ENCODE measurements at regions not wholly inside any gene's neighbourhood (a gene's known extent, or its start where the extent isn't known, plus 50 kb on each side); places are given as distances from the start of the nearest gene placed in this dataset.
"Not testable (repeated sequence)": the region's sequence is repeated elsewhere in the genome, so short reads cannot be mapped to it uniquely, and the experiment has no call there.

DNA sequence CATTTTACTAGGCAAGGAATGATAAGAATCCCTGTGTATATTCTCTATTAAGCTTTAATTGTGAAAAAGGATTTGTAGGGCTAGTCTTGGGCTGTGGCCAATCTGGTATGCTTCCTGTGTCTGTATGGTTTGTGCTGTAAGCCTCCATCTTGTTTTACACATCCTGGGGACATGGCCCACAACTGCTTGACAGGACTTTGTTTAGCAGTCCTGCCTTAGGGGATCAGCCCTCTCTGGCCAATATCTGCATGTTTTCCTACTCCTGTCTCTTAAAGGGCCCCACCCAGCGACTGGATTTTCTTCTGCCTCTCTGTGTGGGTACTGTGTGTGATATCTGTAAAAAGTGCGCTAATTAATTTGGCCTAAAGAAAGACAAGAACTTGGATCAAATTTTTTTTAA lies 813.2 kb downstream of the PLA2G4A start:
- DNase-seq: no peak

DNA sequence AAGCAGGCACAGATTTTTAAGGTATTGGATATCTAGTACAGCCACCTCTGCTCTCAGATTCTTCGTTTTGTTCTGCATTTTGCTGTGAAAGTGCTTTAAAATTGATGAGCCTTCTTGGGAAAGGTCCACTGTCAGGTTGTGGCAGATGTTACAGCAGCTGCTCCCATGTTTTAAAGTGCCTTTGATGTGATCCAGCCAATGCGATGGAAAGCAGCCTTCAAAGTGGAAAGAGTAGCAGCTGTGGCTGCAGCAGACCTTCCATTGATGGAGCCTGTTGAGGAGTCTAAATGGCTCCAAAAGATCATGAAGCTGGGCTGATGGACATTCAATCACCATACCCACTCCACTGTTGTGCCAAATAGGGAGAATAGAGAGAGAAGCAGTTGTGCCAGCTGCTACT lies 816.9 kb downstream of the PLA2G4A start:
- DNase-seq: no peak

DNA sequence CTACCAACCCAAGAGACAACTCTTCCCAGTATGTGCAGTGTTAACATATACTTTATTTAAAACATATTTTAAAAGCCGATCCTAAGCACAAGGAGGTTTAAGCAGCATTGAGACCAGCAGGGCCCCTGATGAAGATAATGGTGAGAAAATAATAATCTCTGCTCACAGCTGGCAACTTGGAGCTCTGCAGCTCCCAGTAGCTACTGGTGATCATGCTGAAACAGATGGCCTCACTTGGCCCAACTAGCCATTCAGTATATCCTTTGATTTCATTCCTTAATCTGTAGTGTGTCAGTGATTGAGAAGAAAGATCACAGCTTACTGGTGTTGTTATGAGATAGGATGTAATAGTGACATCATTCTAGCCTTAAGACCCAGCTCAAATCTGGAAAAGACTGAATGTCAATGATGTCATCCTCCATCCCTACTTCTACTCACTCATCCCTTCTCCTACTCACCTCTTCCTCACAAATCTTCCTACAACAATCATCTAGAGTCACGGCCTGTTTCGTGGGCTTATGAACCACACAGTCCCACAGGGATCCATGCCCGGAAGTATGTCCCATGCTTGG lies 817.9 kb downstream of the PLA2G4A start:
- DNase-seq: no peak

DNA sequence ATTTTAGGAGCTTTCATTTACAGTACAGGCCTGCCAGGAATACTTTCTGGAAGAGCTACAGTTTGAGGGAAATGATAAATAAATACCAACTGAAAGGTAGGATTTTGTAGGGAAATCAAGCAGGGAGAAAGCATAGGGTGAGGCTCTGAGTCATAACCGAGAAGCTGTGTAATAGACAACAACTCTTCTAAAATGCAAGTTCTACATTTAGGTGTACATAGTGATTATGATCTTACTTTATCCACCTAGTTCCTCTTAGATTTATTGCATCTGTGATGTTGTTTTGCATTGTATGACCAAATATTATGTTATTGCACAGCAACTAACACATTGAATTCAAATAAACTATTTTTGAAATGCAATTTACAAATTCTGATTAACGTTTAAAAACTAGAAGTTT lies 819.3 kb downstream of the PLA2G4A start:
- DNase-seq: no peak

GRCh38 chr1:187654635-187655034 lies 825.9 kb downstream of the PLA2G4A start:
- DNase-seq: no peak

GRCh38 chr1:187655104-187655503 lies 826.4 kb downstream of the PLA2G4A start:
- DNase-seq: no peak

DNA sequence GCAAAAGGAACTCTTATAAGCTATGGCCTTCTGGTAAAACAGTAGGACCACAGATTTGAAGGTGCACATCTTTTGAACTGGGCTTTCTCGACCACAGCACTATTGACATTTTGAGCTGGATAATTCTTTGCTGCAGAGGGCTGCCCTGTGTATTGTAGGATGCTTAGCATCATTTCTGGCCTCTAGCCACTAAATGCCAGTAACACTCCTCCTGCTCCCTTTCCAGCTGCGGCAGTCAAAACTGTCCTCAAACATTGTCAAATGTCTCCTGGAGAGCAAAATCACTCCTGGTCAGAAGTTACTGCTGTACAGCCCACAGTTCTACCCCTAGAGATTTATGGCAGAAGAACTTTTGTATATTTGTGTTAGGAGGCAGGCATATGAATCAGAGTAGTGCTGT lies 836.7 kb downstream of the PLA2G4A start:
- DNase-seq: no peak

DNA sequence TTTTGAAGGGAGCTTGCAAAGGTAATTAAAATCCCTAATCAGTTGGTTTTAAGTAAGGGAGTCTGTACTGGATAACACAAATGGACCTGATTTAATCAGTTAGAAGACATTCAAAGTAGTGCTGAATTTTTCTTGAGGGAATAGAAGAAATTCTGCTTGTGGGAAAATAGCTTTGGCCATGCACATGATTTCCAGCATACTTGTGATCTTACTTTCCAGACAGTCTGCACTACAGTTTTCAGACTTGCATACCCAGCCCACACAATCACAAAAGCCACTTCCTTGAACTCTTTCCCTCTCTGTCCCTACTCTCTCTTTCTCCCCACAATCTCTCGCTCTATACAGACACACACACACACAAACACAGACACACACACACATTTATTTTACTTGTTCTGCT lies 852.1 kb downstream of the PLA2G4A start:
- no peak for DNase-seq

DNA sequence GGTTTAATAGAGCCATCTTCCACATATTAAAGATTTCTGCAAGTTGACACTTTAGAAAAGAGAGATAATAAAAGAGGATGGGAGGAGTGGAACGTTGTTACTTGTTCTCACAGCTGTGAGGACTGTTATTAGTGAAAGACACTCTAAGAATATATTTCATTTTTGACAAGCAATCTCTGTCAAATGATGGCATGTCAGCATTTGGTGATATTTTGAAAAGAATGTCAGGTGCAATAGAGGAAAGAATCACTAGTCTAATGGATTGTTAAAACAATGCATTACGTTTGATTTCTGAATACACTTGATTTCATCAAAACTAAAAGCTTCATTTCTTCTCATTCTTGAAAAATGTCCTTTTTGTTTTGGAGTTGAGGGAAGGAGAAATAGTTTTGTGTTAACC lies 853.4 kb downstream of the PLA2G4A start:
- DNase-seq: no peak

DNA sequence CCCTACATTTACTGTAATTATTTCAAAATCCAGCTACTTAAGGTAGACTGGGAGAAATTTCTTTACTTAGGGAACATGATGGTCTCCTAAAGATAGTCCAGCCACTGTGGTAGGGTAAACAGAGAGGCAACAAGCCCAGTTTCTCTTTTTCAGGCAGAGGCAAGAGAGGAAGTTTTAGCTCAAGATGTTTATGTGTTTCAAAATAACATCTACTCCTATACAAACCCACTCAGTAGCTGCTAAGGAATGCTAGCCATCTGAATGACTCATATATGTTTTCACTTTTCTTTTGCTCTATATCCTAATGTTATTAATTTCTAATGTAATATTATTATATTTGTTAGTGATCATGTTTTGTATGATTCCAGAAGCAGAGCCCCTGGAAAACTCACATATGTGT lies 856.6 kb downstream of the PLA2G4A start:
- no peak for DNase-seq

DNA sequence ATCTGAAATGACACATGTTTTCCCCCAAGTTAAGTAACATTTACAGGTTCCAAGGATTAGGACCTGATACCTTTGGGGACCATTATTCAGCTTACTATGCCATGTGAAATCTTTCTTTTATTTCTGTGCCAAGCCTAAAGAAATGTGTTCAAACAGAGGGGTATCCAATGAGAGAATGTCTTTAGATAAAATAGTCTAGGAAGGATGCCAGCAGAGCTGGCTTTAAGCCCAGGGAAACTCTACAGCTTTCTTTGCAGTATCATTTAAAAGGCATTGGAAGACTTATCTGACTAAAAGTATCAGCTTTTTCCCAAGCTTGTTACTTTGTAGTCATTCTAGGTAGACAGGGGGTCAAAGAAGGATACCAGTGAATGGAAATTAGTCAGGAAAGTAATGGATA lies 860.4 kb downstream of the PLA2G4A start:
- DNase-seq: no peak

DNA sequence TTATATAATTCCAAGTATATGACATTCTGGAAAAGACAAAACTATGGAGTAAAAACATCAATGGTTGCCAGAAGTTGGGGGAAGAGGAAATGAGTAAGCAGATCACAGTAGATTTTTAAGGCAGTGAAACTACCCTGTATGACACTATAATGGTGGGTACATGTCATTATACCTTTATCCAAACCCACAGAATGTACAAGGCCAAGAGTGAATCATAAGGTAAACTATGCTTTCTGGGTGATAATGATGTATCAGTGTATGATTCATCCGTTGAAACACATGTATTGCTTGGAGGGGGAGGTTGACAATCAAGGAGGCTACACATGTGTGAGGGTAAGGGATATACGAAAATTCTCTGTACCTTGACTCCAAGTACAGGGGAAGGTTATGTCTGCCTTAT lies 862.7 kb downstream of the PLA2G4A start:
- no peak for DNase-seq

GRCh38 chr1:187692799-187693198 lies 864.0 kb downstream of the PLA2G4A start:
- no peak for DNase-seq

DNA sequence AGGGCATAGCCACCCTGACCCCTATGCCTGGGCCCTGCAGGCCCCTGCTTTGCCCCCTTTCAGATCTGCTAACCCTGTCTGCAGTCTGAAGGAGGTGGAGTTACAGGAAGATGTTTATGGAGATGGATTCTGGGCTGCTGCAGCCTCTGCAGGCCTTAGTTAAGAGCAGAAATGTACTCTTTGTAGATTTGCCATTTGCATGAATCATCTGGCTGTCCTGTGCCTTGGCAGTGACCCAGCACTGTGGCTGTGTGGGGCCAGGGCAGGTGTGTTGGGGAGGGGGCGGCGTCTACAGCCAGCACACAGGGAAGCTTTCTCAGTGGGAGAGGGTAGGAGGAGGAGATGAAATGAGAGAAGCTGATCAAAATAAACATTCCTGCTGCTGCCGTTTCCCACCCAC lies 867.3 kb downstream of the PLA2G4A start:
- no peak for DNase-seq

- not testable (repeated sequence) for DNase-seq
These were observed 874.7 kb downstream of the PLA2G4A start for GRCh38 chr1:187703138-187704130.

- no peak for DNase-seq
These were observed 885.7 kb downstream of the PLA2G4A start for GRCh38 chr1:187714470-187714869.

GRCh38 chr1:187715483-187715882 lies 886.7 kb downstream of the PLA2G4A start:
- peak; percentile 21 for DNase-seq

DNA sequence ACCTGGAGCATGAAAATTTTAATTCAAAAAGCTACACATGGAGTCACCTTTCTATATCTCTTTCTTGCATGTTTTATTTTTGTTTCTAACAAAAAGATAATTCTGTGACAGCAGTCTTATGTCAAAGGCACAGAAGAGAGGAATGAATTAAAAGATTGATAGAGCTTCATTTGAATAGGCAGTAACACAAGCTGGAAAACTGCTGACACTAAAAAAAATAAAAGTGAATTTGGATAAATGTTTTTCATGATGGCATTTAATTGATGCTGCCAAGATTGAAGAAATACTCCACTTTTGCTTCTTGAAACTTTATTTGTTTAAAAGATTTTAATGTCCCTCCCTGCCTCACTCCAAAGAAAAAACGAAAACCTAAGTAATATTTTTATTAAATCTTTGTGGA lies 887.4 kb downstream of the PLA2G4A start:
- DNase-seq: no peak

GRCh38 chr1:187718527-187718926 lies 889.8 kb downstream of the PLA2G4A start:
- DNase-seq: no peak

DNA sequence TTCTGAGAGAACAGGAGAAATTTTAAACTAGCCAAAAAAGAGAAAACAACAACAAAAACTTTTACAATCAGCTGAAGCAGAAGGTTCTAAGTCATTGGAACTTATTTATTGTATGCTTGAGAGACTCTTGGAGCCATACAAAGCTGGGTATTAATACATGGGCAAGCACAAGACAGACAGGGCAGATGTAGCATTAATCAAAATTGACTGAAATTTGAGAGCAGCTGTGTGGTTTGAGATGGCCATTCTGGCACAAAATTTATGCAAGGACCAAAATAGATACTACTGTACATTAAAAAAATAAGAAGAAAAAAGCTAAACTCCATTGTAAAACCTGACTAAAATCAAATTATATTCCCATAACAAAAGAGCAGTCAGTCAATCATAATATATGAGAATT lies 892.5 kb downstream of the PLA2G4A start:
- no peak for DNase-seq

GRCh38 chr1:187725216-187725615 lies 896.5 kb downstream of the PLA2G4A start:
- no peak for DNase-seq

DNA sequence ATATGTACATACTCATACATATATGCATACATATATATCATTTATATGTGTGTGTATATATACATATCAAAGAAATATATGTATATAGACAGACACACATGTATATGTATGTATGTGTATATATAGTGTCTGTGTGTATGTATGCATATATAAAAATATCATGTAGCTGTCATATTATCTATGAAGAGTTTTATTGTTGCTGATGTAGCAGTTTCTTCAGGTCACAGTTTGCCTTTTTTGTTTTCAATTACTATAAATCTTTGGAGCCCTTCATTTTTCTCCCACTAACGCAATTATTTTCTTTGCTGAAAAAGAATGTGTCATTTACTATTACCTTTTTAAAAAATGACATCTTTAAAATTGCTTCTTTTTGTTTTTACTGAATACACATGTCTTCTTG lies 904.5 kb downstream of the PLA2G4A start:
- DNase-seq: no peak

DNA sequence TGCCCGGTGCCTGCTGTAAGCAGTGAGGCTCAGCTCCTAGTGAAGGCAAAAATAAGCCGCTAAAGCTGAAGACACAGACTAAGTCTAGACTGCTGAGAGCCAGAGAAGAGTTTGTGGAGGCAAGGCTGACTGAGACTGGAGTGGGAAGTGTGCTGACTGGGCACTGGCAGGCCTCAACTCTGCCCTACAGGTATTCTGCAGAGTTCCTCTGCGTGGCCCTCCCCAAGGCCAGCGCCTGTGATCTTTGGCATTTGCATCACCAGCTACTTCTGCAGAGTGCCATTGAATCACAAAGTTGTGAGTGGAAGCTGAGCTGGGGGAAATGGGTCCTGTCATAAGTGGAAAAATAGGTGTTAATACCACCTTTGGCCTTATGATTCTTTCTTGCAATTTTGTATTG lies 905.7 kb downstream of the PLA2G4A start:
- DNase-seq: no peak

DNA sequence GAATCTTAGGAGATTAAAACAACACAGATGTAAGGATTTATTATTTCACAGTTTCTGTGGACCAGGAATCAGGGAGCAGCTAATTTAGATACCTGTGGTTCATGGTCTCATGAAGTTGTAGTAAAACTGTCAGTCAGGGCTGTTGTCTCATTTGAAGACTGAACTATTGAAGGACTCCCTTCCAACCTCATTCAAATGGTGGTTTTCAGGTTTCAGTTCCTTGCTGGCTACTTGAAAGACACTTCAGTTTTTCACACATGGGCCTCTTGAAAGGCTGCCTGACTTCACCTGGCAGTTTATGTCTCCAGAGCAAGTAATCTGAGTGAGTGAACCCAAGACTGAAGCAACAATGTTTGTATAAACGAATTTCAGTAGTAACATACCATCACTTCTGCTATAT lies 915.9 kb downstream of the PLA2G4A start:
- no peak for DNase-seq

- no peak for DNase-seq
These were observed 926.8 kb downstream of the PLA2G4A start for GRCh38 chr1:187755536-187755935.

All from hematopoietic multipotent progenitor cell treated with erythropoietin and hydrocortisone succinate and interleukin-3 and kit ligand, for 6 days (in vitro differentiated cells).